Gastroesophageal sphincter (tissue), 3 donors: ENCODE measurements at regions not wholly inside any gene's neighbourhood (a gene's known extent, or its start where the extent isn't known, plus 50 kb on each side); places are given as distances from the start of the nearest gene placed in this dataset.

ENCODE experiments used
- CTCF ChIP-seq, 4 experiments: fragments of 200-600 bp in 2 of 4; fragments of 450-650 bp in 2 of 4; sonication (generic) in 1 of 4; IDR thresholded peaks; one replicate each; pipeline ENCODE4 v1.5.1; 2017 to 2019; ENCODE audit warnings: antibody characterized with exemption in 4 of 4, mild to moderate bottlenecking in 2 of 4, moderate library complexity in 2 of 4
- POLR2AphosphoS5 ChIP-seq: sonication (generic); formaldehyde crosslinking; IDR thresholded peaks from one replicate; pipeline ENCODE4 v1.6.1; 2017; ENCODE audit warnings: antibody characterized with exemption

- TF ChIP-seq POLR2AphosphoS5 (no peak), CTCF (IDR thresholded peaks at IDR 0.05) (no peak)
Observed at GRCh38 chr5:98605426-98605825, 168.0 kb upstream of the RGMB start.
